ENCODE measurements at regions not wholly inside any gene's neighbourhood (a gene's known extent, or its start where the extent isn't known, plus 50 kb on each side); places are given as distances from the start of the nearest gene placed in this dataset.
A peak's percentile ranks its signal among the peaks of the same experiment; 100 is the strongest.

DNA sequence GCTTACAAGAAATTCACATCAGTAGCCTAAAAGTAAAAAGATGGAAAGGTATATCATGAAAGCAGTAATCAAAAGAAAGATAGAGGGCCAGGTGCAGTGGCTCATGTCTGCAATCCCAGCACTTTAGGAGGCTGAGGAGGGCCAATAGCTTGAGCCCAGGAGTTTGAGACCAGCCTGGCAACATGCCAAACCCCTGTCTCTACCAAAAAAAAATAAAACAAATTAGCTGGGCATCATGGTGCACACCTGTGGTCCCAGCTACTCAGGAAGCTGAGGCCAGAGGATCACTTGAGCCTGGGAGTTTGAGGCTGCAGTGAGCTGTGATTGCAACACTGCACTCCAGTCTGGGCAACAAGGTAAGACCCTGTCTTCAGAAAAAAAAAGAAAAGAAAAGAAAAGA, 55.5 kb downstream of the GSPT2 start:
- DNase-seq (ENCODE audit: low read depth in 2 of 2), result no peak

DNA sequence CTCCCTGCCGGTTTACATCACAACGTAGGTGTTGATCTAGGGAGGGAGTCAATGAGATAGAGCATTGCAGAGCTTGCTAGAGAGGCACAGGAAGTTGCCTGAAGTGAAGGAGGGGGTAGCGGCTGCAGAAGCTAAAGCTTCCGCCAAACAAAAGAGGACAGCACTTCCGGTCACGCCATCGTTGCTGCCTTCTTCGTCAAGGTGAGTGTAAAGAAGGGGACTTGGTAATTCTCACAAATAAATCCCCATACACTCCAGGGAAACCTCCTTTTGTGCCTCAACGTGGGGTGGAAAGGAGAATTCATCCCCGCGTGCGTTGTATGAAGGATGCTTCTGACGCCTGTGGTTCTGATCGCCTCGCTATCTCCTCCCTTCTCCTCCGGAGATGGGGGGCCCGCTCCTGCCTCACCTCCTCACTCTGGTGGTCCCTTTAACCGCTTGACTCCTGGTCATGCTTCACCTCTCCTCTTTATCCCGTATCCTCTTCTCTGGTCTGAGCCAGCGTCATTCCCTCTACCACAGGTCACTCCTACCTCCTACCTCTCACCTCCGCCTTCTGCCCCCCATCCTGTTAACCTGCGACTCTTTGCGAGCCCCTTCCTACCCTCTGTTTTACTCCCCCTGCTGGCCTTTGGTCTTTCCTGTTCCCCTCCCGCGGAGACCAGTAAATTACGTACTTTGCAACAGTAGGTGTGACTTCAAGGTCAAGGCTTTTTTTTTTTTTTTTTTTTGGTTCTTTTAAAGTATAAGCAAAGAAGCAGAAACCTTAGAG, 59.9 kb downstream of the GSPT2 start:
- peak; percentile 20 to 23 for DNase-seq (ENCODE audit: low read depth in 2 of 2)

GRCh38 chrX:51803833-51804232, 60.6 kb downstream of the GSPT2 start:
- DNase-seq (ENCODE audit: low read depth in 2 of 2), result no peak

- no peak for DNase-seq (ENCODE audit: low read depth in 2 of 2)
Observed at GRCh38 chrX:51804741-51805140, 61.5 kb downstream of the GSPT2 start.

GRCh38 chrX:51813886-51814460, 70.7 kb downstream of the GSPT2 start:
- DNase-seq (ENCODE audit: low read depth in 2 of 2), result no peak

DNA sequence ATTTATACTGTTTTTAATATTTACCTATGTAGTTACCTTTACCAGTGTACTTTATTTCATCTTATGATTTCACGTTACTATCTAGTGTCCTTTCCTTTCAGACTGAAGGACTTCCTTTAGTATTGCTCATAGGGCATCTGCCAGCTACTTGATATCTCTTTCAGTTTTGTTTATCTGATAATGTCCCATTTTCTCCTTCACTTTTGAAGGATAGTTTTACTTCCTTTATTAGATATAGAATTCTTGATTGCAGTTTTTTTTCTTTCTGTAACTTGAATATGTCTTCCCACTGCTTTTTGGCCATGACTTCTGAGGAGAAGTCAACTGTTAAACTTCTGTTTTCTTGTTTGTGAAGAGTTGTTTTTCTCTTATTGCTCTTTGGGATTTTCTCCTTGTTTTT, 69.4 kb upstream of the MAGED1 start:
- DNase-seq (ENCODE audit: low read depth in 2 of 2), result no peak

GRCh38 chrX:51825436-51825835, 68.0 kb upstream of the MAGED1 start:
- no peak for DNase-seq (ENCODE audit: low read depth in 2 of 2)

GRCh38 chrX:51834076-51834475, 59.3 kb upstream of the MAGED1 start:
- no peak for DNase-seq (ENCODE audit: low read depth in 2 of 2)

GRCh38 chrX:51836823-51837222, 56.6 kb upstream of the MAGED1 start:
- no peak for DNase-seq (ENCODE audit: low read depth in 2 of 2)

DNA sequence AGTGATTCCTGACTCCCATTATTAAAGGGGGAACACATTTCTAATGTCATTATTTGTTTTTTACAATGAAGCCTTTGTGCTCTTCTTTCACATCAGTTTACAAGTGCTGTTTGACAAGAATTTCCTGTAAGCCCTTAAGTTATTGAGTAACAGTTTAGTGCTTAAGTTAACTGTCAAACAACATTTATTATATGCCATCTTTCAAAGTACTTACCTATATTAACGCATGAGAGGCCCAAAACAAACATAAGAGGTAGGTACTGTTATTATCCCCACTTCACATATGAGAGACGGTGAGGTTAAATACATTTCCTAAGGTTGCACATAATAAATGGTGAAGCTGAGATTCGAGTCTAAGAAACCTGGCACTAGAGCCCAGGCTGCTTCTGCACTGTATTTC, 56.0 kb upstream of the MAGED1 start:
- no peak for DNase-seq (ENCODE audit: low read depth in 2 of 2)

GRCh38 chrX:51837921-51838320, 55.5 kb upstream of the MAGED1 start:
- DNase-seq (ENCODE audit: low read depth in 2 of 2), result peak; percentile 25 to 32
